HG03064 (cell line): ENCODE measurements at regions not wholly inside any gene's neighbourhood (a gene's known extent, or its start where the extent isn't known, plus 50 kb on each side); places are given as distances from the start of the nearest gene placed in this dataset.
"Not testable (repeated sequence)": the region's sequence is repeated elsewhere in the genome, so short reads cannot be mapped to it uniquely, and the experiment has no call there.

Experiments
- ATAC-seq: cut with Tn5 transposase; IDR thresholded peaks from one replicate; pipeline ENCODE4 v1.9.1; 2021; ENCODE audit warnings: low read depth; ENCODE audit not compliant: unreplicated experiment

- no peak for ATAC-seq
These were observed 381.8 kb upstream of the ST8SIA4 start for GRCh38 chr5:101284736-101285375.

- ATAC-seq, result not testable (repeated sequence)
These were observed 380.9 kb upstream of the ST8SIA4 start for GRCh38 chr5:101283938-101284337.

GRCh38 chr5:101278917-101279316, 375.8 kb upstream of the ST8SIA4 start:
- no peak for ATAC-seq

GRCh38 chr5:101278011-101278687, 375.1 kb upstream of the ST8SIA4 start:
- no peak for ATAC-seq

GRCh38 chr5:101271945-101272344, 368.9 kb upstream of the ST8SIA4 start:
- no peak for ATAC-seq

GRCh38 chr5:101271416-101271815, 368.3 kb upstream of the ST8SIA4 start:
- ATAC-seq, result no peak

- ATAC-seq, result no peak
These were observed 357.8 kb upstream of the ST8SIA4 start for GRCh38 chr5:101260857-101261256.

- ATAC-seq, result no peak
These were observed 350.0 kb upstream of the ST8SIA4 start for GRCh38 chr5:101253096-101253495.

- ATAC-seq, result no peak
These were observed 341.5 kb upstream of the ST8SIA4 start for GRCh38 chr5:101244621-101245020.

GRCh38 chr5:101212942-101213514, 309.9 kb upstream of the ST8SIA4 start:
- ATAC-seq, result no peak

GRCh38 chr5:101206534-101206933, 303.5 kb upstream of the ST8SIA4 start:
- no peak for ATAC-seq

- ATAC-seq, result not testable (repeated sequence)
These were observed 302.0 kb upstream of the ST8SIA4 start for GRCh38 chr5:101205065-101205464.

- not testable (repeated sequence) for ATAC-seq
These were observed 277.3 kb upstream of the ST8SIA4 start for GRCh38 chr5:101180365-101180764.

- no peak for ATAC-seq
These were observed 273.5 kb upstream of the ST8SIA4 start for GRCh38 chr5:101176605-101177004.

- ATAC-seq, result no peak
These were observed 271.9 kb upstream of the ST8SIA4 start for GRCh38 chr5:101174981-101175380.

GRCh38 chr5:101163088-101163487, 260.0 kb upstream of the ST8SIA4 start:
- ATAC-seq, result no peak

- no peak for ATAC-seq
These were observed 256.9 kb upstream of the ST8SIA4 start for GRCh38 chr5:101160002-101160401.

- no peak for ATAC-seq
These were observed 255.9 kb upstream of the ST8SIA4 start for GRCh38 chr5:101159006-101159405.

- ATAC-seq, result no peak
These were observed 250.4 kb upstream of the ST8SIA4 start for GRCh38 chr5:101153526-101153925.

GRCh38 chr5:101143526-101143925, 240.4 kb upstream of the ST8SIA4 start:
- no peak for ATAC-seq

- ATAC-seq, result no peak
These were observed 239.0 kb upstream of the ST8SIA4 start for GRCh38 chr5:101142102-101142501.

- ATAC-seq, result no peak
These were observed 233.4 kb upstream of the ST8SIA4 start for GRCh38 chr5:101136454-101136853.
